ENCODE measurements at regions not wholly inside any gene's neighbourhood (a gene's known extent, or its start where the extent isn't known, plus 50 kb on each side); places are given as distances from the start of the nearest gene placed in this dataset.

DNA sequence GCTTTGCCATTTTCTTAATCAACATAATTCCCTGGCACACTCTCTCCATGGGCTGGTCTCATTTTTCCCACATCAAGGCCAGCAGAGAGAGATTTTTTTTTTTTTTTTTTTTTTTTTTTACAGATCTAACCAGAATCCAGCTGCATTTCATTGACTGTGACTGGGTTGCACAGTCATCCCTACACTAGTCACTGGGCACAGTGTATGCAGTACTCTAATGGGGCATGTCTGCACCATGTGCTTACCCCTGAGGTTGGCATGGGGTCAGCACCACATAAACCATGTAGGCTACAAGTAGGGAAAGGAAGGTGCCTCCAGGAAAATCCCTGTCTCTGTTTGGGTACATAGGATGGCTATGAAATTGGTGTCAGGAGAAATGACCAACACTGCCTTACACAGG, 64.1 kb upstream of the LRP8 start:
- POLR2A ChIA-PET, result no interaction called here

GRCh38 chr1:53392460-53392859, 64.6 kb upstream of the LRP8 start:
- POLR2A ChIA-PET, result no interaction called here
- peak; percentile 80 for ATAC-seq
- Histone ChIP-seq H3K27ac (ENCODE audit: low read length) (no peak overlapping the region), H3K27me3 (ENCODE audit: control insufficient read depth, insufficient read depth, low read length) (no peaks in the 10 kb centered on the region; the same call in 1 of the 2 replicates), H3K4me1 (ENCODE audit: control insufficient read depth, insufficient read depth, low read length) (peaks cover 4% of the 10 kb centered on the region; the same call in 1 of the 2 replicates), H3K9me3 (ENCODE audit: control insufficient read depth, insufficient read depth, low read depth, low read length) (peaks cover 3% of the 10 kb centered on the region; the same call in 1 of the 2 replicates), H3K36me3 (ENCODE audit: control insufficient read depth, insufficient read depth, low read length) (no peaks in the 10 kb centered on the region), H3K4me3 (ENCODE audit: low read depth in 2 of 2, low read length in 2 of 2) (peak overlapping the region in 1 of 2 experiments; percentile 7; a peak in 1 of 4 replicates)
- no peak for DNase-seq (ENCODE audit: low read depth, low spot score)
- in situ Hi-C loops (cut with HindIII; ENCODE audit: low pct_unique_long_range_greater_than_20kb, low sequenced_read_pairs), result no loop called here
- intact Hi-C loops (cut with micrococcal nuclease; ENCODE audit: unreplicated experiment), result no loop called here
- no TSS peak for BruUV-seq (replicated peaks)
- CTCF ChIA-PET, result interaction anchor here (0.6 to 3.7 kb wide), 8 partner anchors 30 to 118 kb away, joined by 3 to 45 read pairs (median 4); no protein-coding TSS in a partner anchor
- TF ChIP-seq CTCF (IDR thresholded peaks at IDR 0.05) (no peak; the same call in 1 of the 2 replicates), SIN3A (IDR thresholded peaks at IDR 0.05; ENCODE audit: borderline replicate concordance, insufficient read depth, low read depth, low read length) (no peak), TCF7L2 (IDR thresholded peaks at IDR 0.05; ENCODE audit: low read depth, low read length) (no peak), POLR2AphosphoS5 (IDR thresholded peaks at IDR 0.05; ENCODE audit: low read depth, low read length) (no peak)
- TF ChIP-seq, protein P1, sequence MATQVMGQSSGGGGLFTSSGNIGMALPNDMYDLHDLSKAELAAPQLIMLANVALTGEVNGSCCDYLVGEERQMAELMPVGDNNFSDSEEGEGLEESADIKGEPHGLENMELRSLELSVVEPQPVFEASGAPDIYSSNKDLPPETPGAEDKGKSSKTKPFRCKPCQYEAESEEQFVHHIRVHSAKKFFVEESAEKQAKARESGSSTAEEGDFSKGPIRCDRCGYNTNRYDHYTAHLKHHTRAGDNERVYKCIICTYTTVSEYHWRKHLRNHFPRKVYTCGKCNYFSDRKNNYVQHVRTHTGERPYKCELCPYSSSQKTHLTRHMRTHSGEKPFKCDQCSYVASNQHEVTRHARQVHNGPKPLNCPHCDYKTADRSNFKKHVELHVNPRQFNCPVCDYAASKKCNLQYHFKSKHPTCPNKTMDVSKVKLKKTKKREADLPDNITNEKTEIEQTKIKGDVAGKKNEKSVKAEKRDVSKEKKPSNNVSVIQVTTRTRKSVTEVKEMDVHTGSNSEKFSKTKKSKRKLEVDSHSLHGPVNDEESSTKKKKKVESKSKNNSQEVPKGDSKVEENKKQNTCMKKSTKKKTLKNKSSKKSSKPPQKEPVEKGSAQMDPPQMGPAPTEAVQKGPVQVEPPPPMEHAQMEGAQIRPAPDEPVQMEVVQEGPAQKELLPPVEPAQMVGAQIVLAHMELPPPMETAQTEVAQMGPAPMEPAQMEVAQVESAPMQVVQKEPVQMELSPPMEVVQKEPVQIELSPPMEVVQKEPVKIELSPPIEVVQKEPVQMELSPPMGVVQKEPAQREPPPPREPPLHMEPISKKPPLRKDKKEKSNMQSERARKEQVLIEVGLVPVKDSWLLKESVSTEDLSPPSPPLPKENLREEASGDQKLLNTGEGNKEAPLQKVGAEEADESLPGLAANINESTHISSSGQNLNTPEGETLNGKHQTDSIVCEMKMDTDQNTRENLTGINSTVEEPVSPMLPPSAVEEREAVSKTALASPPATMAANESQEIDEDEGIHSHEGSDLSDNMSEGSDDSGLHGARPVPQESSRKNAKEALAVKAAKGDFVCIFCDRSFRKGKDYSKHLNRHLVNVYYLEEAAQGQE (IDR thresholded peaks at IDR 0.05; ENCODE audit: insufficient read depth in 1 of 2, low read depth in 2 of 2, low read length in 1 of 2), result no peak

More for the DNA sequence above, 64.1 kb upstream of the LRP8 start:
- no TSS peak for BruUV-seq (replicated peaks)
- DNase-seq (ENCODE audit: low read depth, low spot score), result no peak
- H3K9me3 ChIP-seq (ENCODE audit: control insufficient read depth, insufficient read depth, low read depth, low read length), result peaks cover 8% of the 10 kb centered on the region; the same call in 1 of the 2 replicates
- peaks cover 4% of the 10 kb centered on the region; the same call in 1 of the 2 replicates for H3K4me1 ChIP-seq (ENCODE audit: control insufficient read depth, insufficient read depth, low read length)
- peak; percentile 47 for ATAC-seq
- intact Hi-C loops (cut with micrococcal nuclease; ENCODE audit: unreplicated experiment), result no loop called here
- TF ChIP-seq CTCF (IDR thresholded peaks at IDR 0.05) (no peak), POLR2AphosphoS5 (IDR thresholded peaks at IDR 0.05; ENCODE audit: low read depth, low read length) (no peak), TCF7L2 (IDR thresholded peaks at IDR 0.05; ENCODE audit: low read depth, low read length) (no peak), SIN3A (IDR thresholded peaks at IDR 0.05; ENCODE audit: borderline replicate concordance, insufficient read depth, low read depth, low read length) (no peak)
- TF ChIP-seq, protein P1 (IDR thresholded peaks at IDR 0.05; ENCODE audit: insufficient read depth in 1 of 2, low read depth in 2 of 2, low read length in 1 of 2), result no peak
- H3K27me3 ChIP-seq (ENCODE audit: control insufficient read depth, insufficient read depth, low read length), result no peaks in the 10 kb centered on the region; the same call in 1 of the 2 replicates
- no peak overlapping the region for H3K27ac ChIP-seq (ENCODE audit: low read length)
- in situ Hi-C loops (cut with HindIII; ENCODE audit: low pct_unique_long_range_greater_than_20kb, low sequenced_read_pairs), result no loop called here
- no peaks in the 10 kb centered on the region for H3K36me3 ChIP-seq (ENCODE audit: control insufficient read depth, insufficient read depth, low read length)
- H3K4me3 ChIP-seq (ENCODE audit: low read depth in 2 of 2, low read length in 2 of 2), result peak overlapping the region in 1 of 2 experiments; percentile 7; a peak in 1 of 4 replicates
- CTCF ChIA-PET, result interaction anchor here (0.6 to 3.7 kb wide), 2 partner anchors 56 to 114 kb away, joined by 4 to 45 read pairs; no protein-coding TSS in a partner anchor
